Peyer's patch (tissue), 4 donors: ENCODE measurements at regions not wholly inside any gene's neighbourhood (a gene's known extent, or its start where the extent isn't known, plus 50 kb on each side); places are given as distances from the start of the nearest gene placed in this dataset.

Source experiments
- DNase-seq, 3 donors: peaks; one replicate each; pipeline ENCODE4 v3.0.0-alpha.2; 2017 to 2019
- H3K27ac ChIP-seq, 4 donors: fragments of 200-600 bp; sonication (generic); one replicate each; pipeline ENCODE4 v1.5.1; 2016 to 2019
- H3K27me3 ChIP-seq, 2 donors: fragments of 200-600 bp; sonication (generic); one replicate each; pipeline ENCODE4 v1.5.1; 2019
- H3K36me3 ChIP-seq, 3 donors: fragments of 200-600 bp; sonication (generic); one replicate each; pipeline ENCODE4 v1.5.1; 2016 to 2019
- H3K4me1 ChIP-seq, 4 donors: fragments of 200-600 bp; sonication (generic); one replicate each; pipeline ENCODE4 v1.5.1; 2016 to 2019
- H3K4me3 ChIP-seq, 4 donors: fragments of 200-600 bp; sonication (generic); 1 replicate in 3 of 4; 2 replicates in 1 of 4; pipeline ENCODE4 v1.5.1; 2016 to 2019; ENCODE audit warnings: mild to moderate bottlenecking in 1 of 4
- H3K9me3 ChIP-seq, 4 donors: fragments of 200-600 bp; sonication (generic); one replicate each; pipeline ENCODE4 v1.5.1; 2016 to 2019; ENCODE audit warnings: mild to moderate bottlenecking in 1 of 4
- CTCF ChIP-seq, 6 experiments: fragments of 450-650 bp in 4 of 6; fragments of 200-600 bp in 2 of 6; sonication (generic) in 1 of 6; IDR thresholded peaks; one replicate each; pipeline ENCODE4 v1.5.1; 2017 to 2019; ENCODE audit warnings: antibody characterized with exemption in 6 of 6, mild to moderate bottlenecking in 3 of 6, moderate library complexity in 1 of 6
- POLR2A ChIP-seq, 2 donors: fragments of 450-650 bp; IDR thresholded peaks; one replicate each; pipeline ENCODE4 v1.5.1; 2017; ENCODE audit warnings: antibody characterized with exemption in 2 of 2, mild to moderate bottlenecking in 2 of 2, moderate library complexity in 2 of 2

- TF ChIP-seq POLR2A (IDR thresholded peaks at IDR 0.05): no peak
- TF ChIP-seq CTCF (IDR thresholded peaks at IDR 0.05): no peak
- Histone ChIP-seq H3K27me3 (no peaks in the 10 kb centered on the region), H3K27ac (no peak overlapping the region), H3K4me3 (no peak overlapping the region), H3K36me3 (peaks cover 0 to 38% (median 0%) of the 10 kb centered on the region in 3 donors), H3K4me1 (no peaks in the 10 kb centered on the region), H3K9me3 (peaks cover 0 to 50% (median 15%) of the 10 kb centered on the region in 4 donors)
- DNase-seq: no peak
Measured at GRCh38 chr13:40878321-40878720, 88.9 kb downstream of the SLC25A15 start.

- Histone ChIP-seq H3K9me3 (peaks cover 0 to 45% (median 13%) of the 10 kb centered on the region in 4 donors), H3K4me3 (no peak overlapping the region), H3K4me1 (no peaks in the 10 kb centered on the region), H3K27ac (no peak overlapping the region), H3K36me3 (peaks cover 0 to 38% (median 0%) of the 10 kb centered on the region in 3 donors), H3K27me3 (no peaks in the 10 kb centered on the region)
- TF ChIP-seq CTCF (IDR thresholded peaks at IDR 0.05): no peak
- no peak for TF ChIP-seq POLR2A (IDR thresholded peaks at IDR 0.05)
- DNase-seq: no peak
Measured at GRCh38 chr13:40878823-40879222, 89.4 kb downstream of the SLC25A15 start.
